ENCODE measurements at regions not wholly inside any gene's neighbourhood (a gene's known extent, or its start where the extent isn't known, plus 50 kb on each side); places are given as distances from the start of the nearest gene placed in this dataset.

GRCh38 chr11:79697905-79698304, 257.1 kb upstream of the TENM4 start:
- TF ChIP-seq MXI1 (IDR thresholded peaks at IDR 0.05; ENCODE audit: borderline replicate concordance, low read depth, low read length) (no peak), CTCF (conservative IDR thresholded peaks at IDR 0.05; ENCODE audit: low read depth, low read length) (no peak), POLR2A (IDR thresholded peaks at IDR 0.05; ENCODE audit: low read depth, low read length) (no peak), RFX5 (IDR thresholded peaks at IDR 0.05; ENCODE audit: low read depth, low read length) (no peak), SMC3 (IDR thresholded peaks at IDR 0.05; ENCODE audit: low read depth, low read length) (no peak), RAD21 (IDR thresholded peaks at IDR 0.05; ENCODE audit: low read length) (no peak), NFE2L2 (IDR thresholded peaks at IDR 0.05; ENCODE audit: low read depth, low read length) (no peak), FOS (IDR thresholded peaks at IDR 0.05; ENCODE audit: low read depth, low read length) (no peak), MAFK (IDR thresholded peaks at IDR 0.05; ENCODE audit: low read depth, low read length) (0 out of 2 replicates have a peak, but pooled peaks have one; percentile 20), MAZ (IDR thresholded peaks at IDR 0.05; ENCODE audit: borderline replicate concordance, low read depth, low read length) (no peak), CEBPB (IDR thresholded peaks at IDR 0.05; ENCODE audit: low read depth, low read length) (no peak), ELK1 (IDR thresholded peaks at IDR 0.05; ENCODE audit: borderline replicate concordance, low read depth, low read length) (no peak)
